ENCODE measurements at regions not wholly inside any gene's neighbourhood (a gene's known extent, or its start where the extent isn't known, plus 50 kb on each side); places are given as distances from the start of the nearest gene placed in this dataset.

GRCh38 chr3:159899166-159899565 is 89.5 kb upstream of the IL12A start:
- TF ChIP-seq CTCF (conservative IDR thresholded peaks at IDR 0.05; ENCODE audit: low read length) (no peak), EZH2phosphoT487 (IDR thresholded peaks at IDR 0.05; ENCODE audit: borderline replicate concordance, low read depth, low read length) (no peak)

Measured in OCI-LY7 (cell line).